T-cell (primary cell): ENCODE measurements at regions not wholly inside any gene's neighbourhood (a gene's known extent, or its start where the extent isn't known, plus 50 kb on each side); places are given as distances from the start of the nearest gene placed in this dataset.

Experiments
- ATAC-seq, 4 experiments: fragments of 200-7000 bp in 3 of 4; fragments of 150-1000 bp in 1 of 4; cut with Tn5 transposase; replicated peaks in 1 of 4; 1 replicate in 3 of 4; 2 replicates in 1 of 4; pipeline ENCODE4 v1.10.0; 2021; ENCODE audit warnings: moderate library complexity in 3 of 4, mild to moderate bottlenecking in 2 of 4, moderate number of reproducible peaks in 1 of 4
- CTCF ChIA-PET, 2 donors: fragments of 300-600 bp; sonication (Branson Sonifier 250); formaldehyde crosslinking; loops; one replicate each; lab custom pipeline; 2022; ENCODE audit warnings: antibody characterized with exemption in 2 of 2; lab: Charles Lee
- POLR2A ChIA-PET, 2 donors: fragments of 300-600 bp; sonication (Branson Sonifier 250); formaldehyde crosslinking; loops; one replicate each; lab custom pipeline; 2022; ENCODE audit warnings: antibody characterized with exemption in 2 of 2; lab: Charles Lee
- DNase-seq, 35 experiments: peaks; one replicate each; pipeline versions ENCODE4 v3.0.0 to v3.0.0-alpha.2; 2013 to 2023
- H3K27ac ChIP-seq: one replicate; pipeline ENCODE4 v1.5.1; 2013; ENCODE audit warnings: low read length
- H3K27me3 ChIP-seq, 2 experiments: replicated peaks in 1 of 2; 1 replicate in 1 of 2; 2 replicates in 1 of 2; pipeline versions ENCODE4 v1.6.1 to v1.7.0; 2013; ENCODE audit warnings: low read length in 1 of 2, mixed read lengths in 1 of 2; ENCODE audit not compliant: control insufficient read depth in 2 of 2, insufficient read depth in 2 of 2; ENCODE audit errors: extremely low read depth in 1 of 2
- H3K36me3 ChIP-seq, 2 donors: 1 replicate in 1 of 2; 2 replicates in 1 of 2; pipeline versions ENCODE4 v1.6.1 to v1.7.0; 2013; ENCODE audit warnings: low read length in 1 of 2; ENCODE audit not compliant: control insufficient read depth in 2 of 2, insufficient read depth in 1 of 2; ENCODE audit errors: extremely low read depth in 1 of 2
- H3K4me1 ChIP-seq, 2 experiments: 1 replicate in 1 of 2; 2 replicates in 1 of 2; pipeline versions ENCODE4 v1.6.1 to v1.7.0; 2013; ENCODE audit warnings: low read length in 2 of 2, mixed read lengths in 1 of 2; ENCODE audit not compliant: insufficient read depth in 2 of 2, control insufficient read depth in 1 of 2; ENCODE audit errors: extremely low read depth in 1 of 2
- H3K4me3 ChIP-seq, 2 donors: 1 replicate in 1 of 2; 2 replicates in 1 of 2; pipeline versions ENCODE4 v1.5.1 to v1.7.0; 2013; ENCODE audit warnings: mild to moderate bottlenecking in 2 of 2, low read length in 1 of 2, moderate library complexity in 1 of 2; ENCODE audit not compliant: control insufficient read depth in 1 of 2; ENCODE audit errors: extremely low read depth in 1 of 2
- H3K9me3 ChIP-seq: 2 replicates; pipeline ENCODE4 v1.7.0; 2013
- H3K27ac Mint-ChIP-seq, 2 donors: one replicate each; pipeline ENCODE4 v1.8.0; 2020 to 2021; ENCODE audit warnings: mild to moderate bottlenecking in 2 of 2, mixed read lengths in 2 of 2
- H3K27me3 Mint-ChIP-seq, 2 donors: one replicate each; pipeline ENCODE4 v1.8.0; 2021 to 2022; ENCODE audit warnings: mixed read lengths in 2 of 2
- H3K36me3 Mint-ChIP-seq: one replicate; pipeline ENCODE4 v1.8.0; 2021; ENCODE audit warnings: mixed read lengths
- H3K4me1 Mint-ChIP-seq, 3 donors: one replicate each; pipeline ENCODE4 v1.8.0; 2020 to 2022; ENCODE audit warnings: mixed read lengths in 3 of 3, mild to moderate bottlenecking in 1 of 3
- H3K4me3 Mint-ChIP-seq, 3 donors: one replicate each; pipeline ENCODE4 v1.8.0; 2020 to 2022; ENCODE audit warnings: mild to moderate bottlenecking in 3 of 3, mixed read lengths in 3 of 3, moderate library complexity in 3 of 3
- H3K9me3 Mint-ChIP-seq, 3 donors: one replicate each; pipeline ENCODE4 v1.8.0; 2020 to 2022; ENCODE audit warnings: mixed read lengths in 3 of 3
- WGBS: methylation state at CpG from one replicate; pipeline ENCODE4 v1.1.5; 2013; ENCODE audit warnings: missing lambda C conversion rate; ENCODE audit not compliant: insufficient coverage; 5-methylcytosine and 5-hydroxymethylcytosine counted together

- WGBS, result 80% methylated on average over 1 of the region's 2 CpGs
- DNase-seq (no peak), ATAC-seq (no peak)
- H3K27me3 ChIP-seq, result peaks cover 2 to 6% of the 10 kb centered on the region in 2 experiments
- no peak overlapping the region for H3K27ac ChIP-seq
- peaks cover 4 to 13% of the 10 kb centered on the region in 2 donors for H3K27me3 Mint-ChIP-seq
- no peak overlapping the region for H3K4me3 Mint-ChIP-seq
- ChIA-PET POLR2A (no interaction called here), CTCF (no interaction called here)
- H3K4me1 ChIP-seq, result no peaks in the 10 kb centered on the region
- H3K4me1 Mint-ChIP-seq, result no peaks in the 10 kb centered on the region
- H3K36me3 Mint-ChIP-seq, result no peaks in the 10 kb centered on the region
- no peak overlapping the region for H3K4me3 ChIP-seq
- H3K27ac Mint-ChIP-seq, result no peak overlapping the region
- H3K9me3 ChIP-seq, result no peaks in the 10 kb centered on the region
- H3K9me3 Mint-ChIP-seq, result peaks cover 0 to 4% (median 0%) of the 10 kb centered on the region in 3 donors
- no peaks in the 10 kb centered on the region for H3K36me3 ChIP-seq
These were observed 146.2 kb upstream of the NR2F2 start for GRCh38 chr15:96184297-96184696.

GRCh38 chr15:96186105-96186504 lies 144.4 kb upstream of the NR2F2 start:
- POLR2A ChIA-PET, result no interaction called here

GRCh38 chr15:96187341-96188305 lies 142.9 kb upstream of the NR2F2 start:
- Histone ChIP-seq H3K4me3 (no peak overlapping the region), H3K36me3 (no peaks in the 10 kb centered on the region), H3K4me1 (no peaks in the 10 kb centered on the region), H3K9me3 (no peaks in the 10 kb centered on the region), H3K27ac (no peak overlapping the region), H3K27me3 (peaks cover 0 to 2% of the 10 kb centered on the region in 2 experiments)
- DNase-seq, result no peak
- CTCF ChIA-PET, result no interaction called here
- H3K4me3 Mint-ChIP-seq, result no peak overlapping the region
- H3K27ac Mint-ChIP-seq, result no peak overlapping the region
- POLR2A ChIA-PET, result no interaction called here
- no peak for ATAC-seq
- H3K36me3 Mint-ChIP-seq, result no peaks in the 10 kb centered on the region
- H3K27me3 Mint-ChIP-seq, result peaks cover 0 to 9% of the 10 kb centered on the region in 2 donors
- peaks cover 0 to 5% (median 3%) of the 10 kb centered on the region in 3 donors for H3K9me3 Mint-ChIP-seq
- no peaks in the 10 kb centered on the region for H3K4me1 Mint-ChIP-seq
- 14% methylated on average over 1 of the region's 10 CpGs for WGBS

More at GRCh38 chr15:96186105-96186504, 144.4 kb upstream of the NR2F2 start:
- Histone ChIP-seq H3K4me3 (no peak overlapping the region), H3K36me3 (no peaks in the 10 kb centered on the region), H3K4me1 (no peaks in the 10 kb centered on the region), H3K27ac (no peak overlapping the region), H3K9me3 (no peaks in the 10 kb centered on the region), H3K27me3 (peaks cover 2 to 6% of the 10 kb centered on the region in 2 experiments)
- H3K27ac Mint-ChIP-seq, result no peak overlapping the region
- no peaks in the 10 kb centered on the region for H3K36me3 Mint-ChIP-seq
- no peaks in the 10 kb centered on the region for H3K4me1 Mint-ChIP-seq
- CTCF ChIA-PET, result no interaction called here
- H3K9me3 Mint-ChIP-seq, result peaks cover 0 to 5% (median 0%) of the 10 kb centered on the region in 3 donors
- no CpG with 5 or more reads among the region's 4 CpGs for WGBS
- no peak for DNase-seq
- ATAC-seq, result no peak
- H3K4me3 Mint-ChIP-seq, result no peak overlapping the region
- H3K27me3 Mint-ChIP-seq, result peaks cover 0 to 13% of the 10 kb centered on the region in 2 donors

GRCh38 chr15:96197721-96198120 lies 132.8 kb upstream of the NR2F2 start:
- H3K27ac Mint-ChIP-seq, result no peak overlapping the region

GRCh38 chr15:96199111-96199510 lies 131.4 kb upstream of the NR2F2 start:
- DNase-seq, result no peak
- Histone ChIP-seq H3K36me3 (no peaks in the 10 kb centered on the region), H3K4me3 (no peak overlapping the region), H3K9me3 (no peaks in the 10 kb centered on the region), H3K4me1 (no peaks in the 10 kb centered on the region), H3K27me3 (peaks cover 0 to 4% of the 10 kb centered on the region in 2 experiments), H3K27ac (no peak overlapping the region)
- ChIA-PET POLR2A (no interaction called here), CTCF (no interaction called here)
- Mint-ChIP-seq H3K9me3 (peaks cover 2 to 12% (median 10%) of the 10 kb centered on the region in 3 donors), H3K27me3 (peaks cover 17 to 19% of the 10 kb centered on the region in 2 donors), H3K36me3 (no peaks in the 10 kb centered on the region), H3K4me1 (no peaks in the 10 kb centered on the region), H3K4me3 (no peak overlapping the region), H3K27ac (no peak overlapping the region)
- ATAC-seq, result no peak

More at GRCh38 chr15:96197721-96198120, 132.8 kb upstream of the NR2F2 start:
- Mint-ChIP-seq H3K36me3 (no peaks in the 10 kb centered on the region), H3K27me3 (peaks cover 19 to 22% of the 10 kb centered on the region in 2 donors), H3K4me3 (no peak overlapping the region), H3K4me1 (no peaks in the 10 kb centered on the region), H3K9me3 (peaks cover 2 to 12% (median 7%) of the 10 kb centered on the region in 3 donors)
- no peak overlapping the region for H3K4me3 ChIP-seq
- POLR2A ChIA-PET, result no interaction called here
- 80% methylated on average over 1 of the region's 1 CpG for WGBS
- ATAC-seq (no peak), DNase-seq (no peak)
- peaks cover 0 to 4% of the 10 kb centered on the region in 2 experiments for H3K27me3 ChIP-seq
- CTCF ChIA-PET, result no interaction called here
- no peaks in the 10 kb centered on the region for H3K36me3 ChIP-seq
- H3K9me3 ChIP-seq, result no peaks in the 10 kb centered on the region
- no peak overlapping the region for H3K27ac ChIP-seq
- no peaks in the 10 kb centered on the region for H3K4me1 ChIP-seq

GRCh38 chr15:96200357-96200967 lies 130.0 kb upstream of the NR2F2 start:
- H3K27me3 ChIP-seq, result peaks cover 0 to 4% of the 10 kb centered on the region in 2 experiments
- no peak overlapping the region for H3K27ac ChIP-seq
- CTCF ChIA-PET, result no interaction called here
- H3K4me3 Mint-ChIP-seq, result no peak overlapping the region
- POLR2A ChIA-PET, result no interaction called here
- no peaks in the 10 kb centered on the region for H3K4me1 ChIP-seq
- DNase-seq (no peak), ATAC-seq (no peak)
- H3K27ac Mint-ChIP-seq, result no peak overlapping the region
- H3K4me1 Mint-ChIP-seq, result no peaks in the 10 kb centered on the region
- H3K9me3 Mint-ChIP-seq, result peaks cover 1 to 12% (median 10%) of the 10 kb centered on the region in 3 donors
- no peaks in the 10 kb centered on the region for H3K36me3 ChIP-seq
- H3K4me3 ChIP-seq, result no peak overlapping the region
- no peaks in the 10 kb centered on the region for H3K9me3 ChIP-seq
- peaks cover 17 to 19% of the 10 kb centered on the region in 2 donors for H3K27me3 Mint-ChIP-seq
- 87% methylated on average over 7 of the region's 9 CpGs for WGBS
- no peaks in the 10 kb centered on the region for H3K36me3 Mint-ChIP-seq
